Osteocyte (in vitro differentiated cells): ENCODE measurements at regions not wholly inside any gene's neighbourhood (a gene's known extent, or its start where the extent isn't known, plus 50 kb on each side); places are given as distances from the start of the nearest gene placed in this dataset.

Experiments used
- DNase-seq: peaks from one replicate; pipeline ENCODE4 v3.0.0; 2021; ENCODE audit warnings: mixed read lengths; ENCODE audit not compliant: unreplicated experiment; ENCODE audit errors: extremely low spot score
- H3K27ac Mint-ChIP-seq: one replicate; pipeline ENCODE4 v1.8.0; 2021; ENCODE audit warnings: mild to moderate bottlenecking, mixed read lengths; ENCODE audit not compliant: unreplicated experiment
- H3K27me3 Mint-ChIP-seq: one replicate; pipeline ENCODE4 v1.8.0; 2021; ENCODE audit warnings: mixed read lengths; ENCODE audit not compliant: unreplicated experiment
- H3K36me3 Mint-ChIP-seq: one replicate; pipeline ENCODE4 v1.8.0; 2021; ENCODE audit warnings: mixed read lengths; ENCODE audit not compliant: unreplicated experiment
- H3K4me1 Mint-ChIP-seq: one replicate; pipeline ENCODE4 v1.8.0; 2021; ENCODE audit warnings: mixed read lengths; ENCODE audit not compliant: unreplicated experiment
- H3K4me3 Mint-ChIP-seq: one replicate; pipeline ENCODE4 v1.8.0; 2021; ENCODE audit warnings: mild to moderate bottlenecking, moderate library complexity, mixed read lengths; ENCODE audit not compliant: unreplicated experiment
- H3K9me3 Mint-ChIP-seq: one replicate; pipeline ENCODE4 v1.8.0; 2021; ENCODE audit warnings: mixed read lengths; ENCODE audit not compliant: unreplicated experiment
- CTCF ChIP-seq: fragments of 200-600 bp; sonication (generic); IDR thresholded peaks from 2 replicates; pipeline ENCODE4 v1.5.0; 2021; ENCODE audit warnings: antibody characterized with exemption, mild to moderate bottlenecking, moderate library complexity

DNA sequence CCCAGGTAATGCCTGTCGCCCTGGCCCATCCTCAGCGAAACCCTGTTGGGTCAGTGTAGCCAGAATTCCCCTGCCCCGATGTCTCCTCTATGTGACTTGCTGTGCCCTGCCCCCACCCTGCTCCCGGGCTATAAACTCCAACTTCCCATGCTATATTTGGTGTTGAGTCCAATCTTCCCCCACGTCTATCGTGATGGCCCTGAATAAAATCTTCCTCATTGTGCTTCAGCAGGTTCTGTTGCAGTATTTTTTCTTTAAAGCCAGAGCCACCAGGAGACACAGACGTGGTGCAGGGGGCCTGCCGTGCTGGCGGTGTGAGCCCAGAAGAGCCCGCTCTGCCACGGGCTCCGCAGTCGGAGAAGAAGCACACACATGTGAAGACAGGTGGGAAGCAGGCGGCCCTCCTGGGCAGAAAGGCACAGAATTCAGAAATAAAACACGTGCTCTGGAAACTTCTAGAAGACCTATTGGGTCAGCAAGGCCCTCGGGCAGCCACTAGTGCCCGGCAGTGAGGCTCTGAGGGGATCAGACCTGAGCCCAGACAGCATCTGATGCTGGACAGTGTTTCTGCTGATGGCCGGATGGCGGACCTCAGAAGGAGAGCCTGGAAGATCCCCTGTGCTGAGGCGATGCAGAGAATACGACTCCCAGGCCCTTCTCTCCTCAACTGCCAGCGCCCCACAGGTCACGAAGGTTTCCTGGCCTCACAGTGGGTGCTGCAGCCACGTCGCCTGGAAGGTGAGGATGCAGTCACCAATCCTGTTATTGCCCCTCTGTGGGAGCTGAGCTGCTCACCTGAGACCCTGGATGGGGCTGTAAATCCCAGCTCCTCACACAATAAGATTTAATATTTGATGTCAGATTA, 501.9 kb downstream of the BRD1 start:
- no peak for TF ChIP-seq CTCF
- no peaks in the 10 kb centered on the region for H3K4me1 Mint-ChIP-seq
- peaks cover 12% of the 10 kb centered on the region for H3K9me3 Mint-ChIP-seq
- no peak overlapping the region for H3K4me3 Mint-ChIP-seq
- peak; percentile 68 for DNase-seq
- H3K27ac Mint-ChIP-seq: no peak overlapping the region
- H3K27me3 Mint-ChIP-seq: peaks cover 4% of the 10 kb centered on the region
- H3K36me3 Mint-ChIP-seq: no peaks in the 10 kb centered on the region

GRCh38 chr22:49324527-49325491, 502.9 kb downstream of the BRD1 start:
- no peak for TF ChIP-seq CTCF
- peak; percentile 79 for DNase-seq
- Mint-ChIP-seq H3K9me3 (peaks cover 12% of the 10 kb centered on the region), H3K36me3 (no peaks in the 10 kb centered on the region), H3K4me3 (no peak overlapping the region), H3K27ac (no peak overlapping the region), H3K27me3 (peaks cover 11% of the 10 kb centered on the region), H3K4me1 (no peaks in the 10 kb centered on the region)

DNA sequence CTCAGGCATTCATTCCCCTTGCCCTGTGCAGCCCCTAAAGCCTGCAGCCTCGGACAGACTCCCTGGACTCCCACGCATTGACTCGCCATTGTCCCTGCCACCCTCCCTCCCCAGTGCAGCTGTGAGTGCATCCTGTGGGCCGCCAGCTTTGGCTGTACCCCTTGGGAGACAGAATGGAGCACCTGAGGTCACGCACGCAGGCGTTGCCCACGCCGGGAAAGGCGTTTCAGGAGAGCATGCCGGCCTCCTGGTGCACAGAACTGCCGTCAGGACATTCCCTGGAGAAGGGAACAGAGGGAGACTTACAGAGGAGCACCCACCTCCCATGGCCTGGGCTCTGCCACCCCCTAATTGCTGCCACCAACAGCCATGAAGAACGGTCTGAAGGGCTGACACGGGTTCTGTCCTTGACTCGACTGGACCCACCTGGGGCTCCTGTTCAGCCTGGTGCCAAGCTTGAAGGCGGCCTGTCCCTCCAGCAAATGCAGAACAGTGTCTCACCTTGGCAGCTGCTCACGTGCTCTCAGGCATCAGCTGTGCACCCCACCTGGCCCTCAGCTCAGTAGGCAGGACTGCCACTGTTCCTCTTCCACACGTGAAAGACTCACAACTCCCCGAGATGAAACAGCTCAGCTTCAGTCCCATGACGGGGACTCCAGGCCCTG, 503.8 kb downstream of the BRD1 start:
- no peaks in the 10 kb centered on the region for H3K4me1 Mint-ChIP-seq
- no peak for TF ChIP-seq CTCF
- peak; percentile 80 for DNase-seq
- no peak overlapping the region for H3K4me3 Mint-ChIP-seq
- no peak overlapping the region for H3K27ac Mint-ChIP-seq
- H3K9me3 Mint-ChIP-seq: peaks cover 12% of the 10 kb centered on the region
- no peaks in the 10 kb centered on the region for H3K36me3 Mint-ChIP-seq
- H3K27me3 Mint-ChIP-seq: peaks cover 20% of the 10 kb centered on the region

- peaks cover 28% of the 10 kb centered on the region for H3K27me3 Mint-ChIP-seq
- TF ChIP-seq CTCF: no peak
- H3K9me3 Mint-ChIP-seq: peaks cover 12% of the 10 kb centered on the region
- no peak overlapping the region for H3K4me3 Mint-ChIP-seq
- H3K4me1 Mint-ChIP-seq: no peaks in the 10 kb centered on the region
- no peaks in the 10 kb centered on the region for H3K36me3 Mint-ChIP-seq
- no peak overlapping the region for H3K27ac Mint-ChIP-seq
- DNase-seq: peak; percentile 78
Observed at GRCh38 chr22:49322861-49323622, 504.6 kb downstream of the BRD1 start.
